H1 (cell line): ENCODE measurements at regions not wholly inside any gene's neighbourhood (a gene's known extent, or its start where the extent isn't known, plus 50 kb on each side); places are given as distances from the start of the nearest gene placed in this dataset.

ENCODE experiments used
- CTCF ChIA-PET: fragments of 300-600 bp; sonication (Branson Sonifier 250); formaldehyde crosslinking; loops from one replicate; lab custom pipeline; 2021; ENCODE audit not compliant: partially characterized antibody; lab: Charles Lee
- POLR2A ChIA-PET: fragments of 300-600 bp; sonication (Branson Sonifier 250); formaldehyde crosslinking; loops from one replicate; lab custom pipeline; 2021; ENCODE audit warnings: inconsistent platforms; ENCODE audit not compliant: partially characterized antibody; lab: Charles Lee
- DNase-seq, 2 experiments: peaks; one replicate each; pipeline versions ENCODE4 v3.0.0 to v3.0.0-alpha.2; 2010 to 2022; ENCODE audit warnings: low spot score in 2 of 2, low read depth in 1 of 2, mixed read lengths in 1 of 2
- FAIRE-seq: peaks from 2 replicates; lab custom pipeline; 2011; peaks lifted over from hg19 to GRCh38; lab: Jason Lieb, UNC
- H2AFZ ChIP-seq: 2 replicates; pipeline ENCODE4 v1.8.1; 2012; ENCODE audit warnings: low read length, inconsistent platforms
- H2AK5ac ChIP-seq: 2 replicates; pipeline ENCODE4 v1.6.1; 2013; ENCODE audit warnings: low read depth, low read length
- H2BK120ac ChIP-seq: replicated peaks from 2 replicates; pipeline ENCODE3; 2013; ENCODE audit warnings: low read depth, low read length, inconsistent platforms
- H2BK12ac ChIP-seq: 2 replicates; pipeline ENCODE4 v1.6.1; 2013; ENCODE audit warnings: low read depth, low read length
- H2BK15ac ChIP-seq: 2 replicates; pipeline ENCODE4 v1.6.1; 2013; ENCODE audit warnings: low read length
- H2BK20ac ChIP-seq: 2 replicates; pipeline ENCODE4 v1.6.1; 2013; ENCODE audit warnings: low read length
- H2BK5ac ChIP-seq: 2 replicates; pipeline ENCODE4 v1.6.1; 2013; ENCODE audit warnings: low read depth, low read length
- H3K14ac ChIP-seq: 2 replicates; pipeline ENCODE4 v1.6.1; 2013; ENCODE audit warnings: inconsistent platforms; ENCODE audit not compliant: insufficient read length
- H3K18ac ChIP-seq: 2 replicates; pipeline ENCODE4 v1.6.1; 2013; ENCODE audit warnings: low read length; ENCODE audit errors: extremely low read depth
- H3K23ac ChIP-seq: 2 replicates; pipeline ENCODE4 v1.6.1; 2013; ENCODE audit warnings: inconsistent platforms; ENCODE audit not compliant: insufficient read length
- H3K23me2 ChIP-seq: 2 replicates; pipeline ENCODE4 v1.6.1; 2013; ENCODE audit warnings: low read depth, low read length
- H3K27ac ChIP-seq: 2 replicates; pipeline ENCODE4 v1.6.1; 2011; ENCODE audit warnings: low read depth, low read length, inconsistent platforms
- H3K27me3 ChIP-seq, 4 experiments: replicated peaks in 1 of 4; 1 replicate in 1 of 4; 2 replicates in 3 of 4; pipeline versions ENCODE4 v1.6.1 to v1.8.1; 2011 to 2013; ENCODE audit warnings: low read length in 3 of 4, mild to moderate bottlenecking in 3 of 4, inconsistent platforms in 2 of 4, mixed read lengths in 2 of 4, moderate library complexity in 1 of 4; ENCODE audit not compliant: control insufficient read depth in 3 of 4, insufficient read depth in 3 of 4; ENCODE audit errors: extremely low read depth in 1 of 4
- H3K36me3 ChIP-seq, 4 experiments: 2 replicates each; pipeline versions ENCODE4 v1.6.1 to v1.8.1; 2011 to 2013; ENCODE audit warnings: mild to moderate bottlenecking in 4 of 4, low read length in 3 of 4, moderate library complexity in 2 of 4, control low read depth in 1 of 4, inconsistent platforms in 1 of 4; ENCODE audit not compliant: insufficient read depth in 4 of 4, control insufficient read depth in 2 of 4
- H3K4ac ChIP-seq: replicated peaks from 2 replicates; pipeline ENCODE3; 2013; ENCODE audit warnings: low read length, low read depth, mixed read lengths, inconsistent platforms; ENCODE audit not compliant: insufficient read length
- H3K4me1 ChIP-seq, 4 experiments: replicated peaks in 1 of 4; 1 replicate in 1 of 4; 2 replicates in 3 of 4; pipeline versions ENCODE4 v1.6.1 to v1.8.1; 2011 to 2013; ENCODE audit warnings: low read length in 3 of 4, inconsistent platforms in 2 of 4, mixed read lengths in 1 of 4; ENCODE audit not compliant: insufficient read depth in 4 of 4, control insufficient read depth in 3 of 4
- H3K4me2 ChIP-seq, 2 experiments: 2 replicates each; pipeline versions ENCODE4 v1.6.1 to v1.8.1; 2011 to 2013; ENCODE audit warnings: low read depth in 2 of 2, low read length in 2 of 2, control low read depth in 1 of 2, inconsistent platforms in 1 of 2, mild to moderate bottlenecking in 1 of 2; ENCODE audit not compliant: insufficient read depth in 1 of 2
- H3K4me3 ChIP-seq, 4 experiments: fragments of 200-600, 300-600 bp in 1 of 4; sonication (generic), shearing (Covaris generic), sonication (Bioruptor Twin) in 1 of 4; 2 replicates each; pipeline versions ENCODE4 v1.5.1 to v1.8.1; 2011 to 2016; ENCODE audit warnings: low read length in 4 of 4, low read depth in 3 of 4, control low read depth in 2 of 4, inconsistent platforms in 2 of 4, mild to moderate bottlenecking in 2 of 4, mixed read lengths in 1 of 4, moderate library complexity in 1 of 4; ENCODE audit not compliant: insufficient read depth in 2 of 4; ENCODE audit errors: extremely low read depth in 1 of 4
- H3K56ac ChIP-seq: replicated peaks from 2 replicates; pipeline ENCODE3; 2013; ENCODE audit warnings: low read depth, mild to moderate bottlenecking, mixed read lengths, low read length, inconsistent platforms; ENCODE audit not compliant: insufficient read length
- H3K79me1 ChIP-seq: 2 replicates; pipeline ENCODE4 v1.6.1; 2013; ENCODE audit warnings: low read depth, low read length, control low read depth
- H3K79me2 ChIP-seq, 2 experiments: 2 replicates each; pipeline versions ENCODE4 v1.6.1 to v1.8.1; 2012 to 2013; ENCODE audit warnings: low read length in 2 of 2, mild to moderate bottlenecking in 2 of 2, inconsistent platforms in 1 of 2; ENCODE audit not compliant: insufficient read depth in 2 of 2, control insufficient read depth in 1 of 2
- H3K9ac ChIP-seq, 4 experiments: replicated peaks in 1 of 4; 1 replicate in 1 of 4; 2 replicates in 3 of 4; pipeline versions ENCODE4 v1.6.1 to v1.8.1; 2011 to 2013; ENCODE audit warnings: low read depth in 3 of 4, low read length in 3 of 4, control low read depth in 2 of 4, mild to moderate bottlenecking in 2 of 4, moderate library complexity in 2 of 4, inconsistent platforms in 1 of 4; ENCODE audit errors: extremely low read depth in 1 of 4
- H3K9me3 ChIP-seq, 2 experiments: 2 replicates each; pipeline versions ENCODE4 v1.6.1 to v1.8.1; 2012 to 2013; ENCODE audit warnings: mild to moderate bottlenecking in 2 of 2, moderate library complexity in 2 of 2, control low read depth in 1 of 2, inconsistent platforms in 1 of 2, low read depth in 1 of 2, low read length in 1 of 2, mixed read lengths in 1 of 2; ENCODE audit not compliant: insufficient read depth in 2 of 2
- H4K20me1 ChIP-seq, 2 experiments: replicated peaks in 1 of 2; 2 replicates each; pipeline versions ENCODE3 to v1.8.1; 2011 to 2013; ENCODE audit warnings: inconsistent platforms in 2 of 2, low read length in 2 of 2, mild to moderate bottlenecking in 1 of 2; ENCODE audit not compliant: insufficient read depth in 2 of 2, control insufficient read depth in 1 of 2
- H4K5ac ChIP-seq: 2 replicates; pipeline ENCODE4 v1.6.1; 2013; ENCODE audit warnings: low read length, low read depth, mixed read lengths, inconsistent platforms; ENCODE audit not compliant: insufficient read length
- H4K8ac ChIP-seq: 2 replicates; pipeline ENCODE4 v1.8.0; 2013; ENCODE audit warnings: mild to moderate bottlenecking, moderate library complexity, low read length, inconsistent platforms; ENCODE audit not compliant: insufficient read depth; ENCODE audit errors: extremely low read depth
- H4K91ac ChIP-seq: replicated peaks from 2 replicates; pipeline ENCODE3; 2013; ENCODE audit warnings: low read length, mixed read lengths, inconsistent platforms; ENCODE audit not compliant: insufficient read length
- ATF3 ChIP-seq: IDR thresholded peaks from 2 replicates; pipeline ENCODE4 v1.6.1; 2011; ENCODE audit warnings: low read depth, mild to moderate bottlenecking, low read length; ENCODE audit not compliant: insufficient read depth
- CREB1 ChIP-seq: IDR thresholded peaks from 2 replicates; pipeline ENCODE4 v1.6.1; 2012; ENCODE audit warnings: inconsistent platforms
- EP300 ChIP-seq, 2 experiments: IDR thresholded peaks; 1 replicate in 1 of 2; 2 replicates in 1 of 2; pipeline ENCODE4 v1.6.1; 2011 to 2012; ENCODE audit warnings: low read depth in 2 of 2, low read length in 2 of 2, mild to moderate bottlenecking in 2 of 2, borderline replicate concordance in 1 of 2, inconsistent platforms in 1 of 2, moderate library complexity in 1 of 2
- HDAC6 ChIP-seq: IDR thresholded peaks from one replicate; pipeline ENCODE4 v1.7.1; 2012; ENCODE audit warnings: low read depth, mild to moderate bottlenecking, inconsistent platforms, low read length, moderate library complexity
- POU5F1 ChIP-seq: IDR thresholded peaks from 2 replicates; pipeline ENCODE4 v1.6.1; 2011; ENCODE audit warnings: low read depth, mild to moderate bottlenecking, low read length, moderate library complexity
- WGBS, 2 experiments: shearing (Covaris generic) in 1 of 2; methylation state at CpG; one replicate each; pipeline versions ENCODE4 v1.1.6 to v1.1.7; 2013 to 2015; ENCODE audit warnings: low lambda C conversion rate in 2 of 2, mixed read lengths in 2 of 2, inconsistent platforms in 1 of 2, low coverage in 1 of 2, missing lambda C conversion rate in 1 of 2; ENCODE audit not compliant: insufficient replicate concordance in 2 of 2, insufficient coverage in 1 of 2, insufficient read length in 1 of 2; ENCODE audit errors: extremely low coverage in 1 of 2, missing lambda C conversion rate in 1 of 2; 5-methylcytosine and 5-hydroxymethylcytosine counted together

DNA sequence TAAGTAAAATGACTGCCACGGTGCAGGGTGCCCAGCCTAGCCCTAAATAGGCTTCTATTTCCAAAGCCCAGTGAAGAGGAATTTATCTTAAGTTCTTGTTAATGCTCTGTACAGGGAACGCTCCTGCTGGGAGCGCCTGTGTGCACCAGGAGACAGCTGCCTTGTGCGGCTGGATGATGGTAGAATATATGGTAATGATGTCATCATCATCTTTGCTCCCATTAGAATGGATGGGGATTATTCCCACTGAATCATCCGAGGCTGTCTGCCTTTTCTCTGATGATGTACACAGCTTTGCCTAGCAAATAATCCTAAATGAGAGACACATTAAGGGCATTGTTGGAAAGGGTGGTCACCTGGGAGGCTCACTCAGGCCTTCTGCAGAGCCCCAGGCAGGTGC, 928.1 kb downstream of the CCSER2 start:
- Histone ChIP-seq H2AFZ (no peak overlapping the region), H3K27ac (no peak overlapping the region), H3K14ac (no peak overlapping the region), H3K9ac (no peak overlapping the region), H4K8ac (no peak overlapping the region), H3K18ac (no peak overlapping the region), H2AK5ac (no peak overlapping the region), H2BK120ac (no peak overlapping the region), H3K23me2 (no peaks in the 10 kb centered on the region), H3K79me1 (no peaks in the 10 kb centered on the region), H4K5ac (no peak overlapping the region), H2BK12ac (no peak overlapping the region), H2BK15ac (no peak overlapping the region), H3K56ac (no peak overlapping the region), H4K20me1 (no peaks in the 10 kb centered on the region), H2BK5ac (no peak overlapping the region), H3K4me3 (no peak overlapping the region), H3K4me1 (no peaks in the 10 kb centered on the region), H3K27me3 (no peaks in the 10 kb centered on the region), H3K4ac (no peak overlapping the region), H3K9me3 (no peaks in the 10 kb centered on the region), H3K23ac (no peak overlapping the region), H3K79me2 (no peaks in the 10 kb centered on the region), H3K36me3 (no peaks in the 10 kb centered on the region), H3K4me2 (no peak overlapping the region), H2BK20ac (no peak overlapping the region), H4K91ac (no peak overlapping the region)
- CTCF ChIA-PET: no interaction called here
- WGBS, 2 experiments: 92% methylated on average over 5 of the region's 5 CpGs; no CpG with 5 or more reads in 1 of the 2 experiments
- DNase-seq: no peak
- no peak for TF ChIP-seq HDAC6
- TF ChIP-seq POU5F1: no peak
- TF ChIP-seq CREB1: no peak
- no peak for TF ChIP-seq ATF3
- TF ChIP-seq EP300 (IDR thresholded peaks at IDR 0.05; ENCODE audit: borderline replicate concordance in 1 of 2, low read depth in 2 of 2, low read length in 2 of 2): no peak
- POLR2A ChIA-PET: no interaction called here
- FAIRE-seq: no peak
